Urinary bladder (tissue), 3 donors: ENCODE measurements at regions not wholly inside any gene's neighbourhood (a gene's known extent, or its start where the extent isn't known, plus 50 kb on each side); places are given as distances from the start of the nearest gene placed in this dataset.
"Not testable (repeated sequence)": the region's sequence is repeated elsewhere in the genome, so short reads cannot be mapped to it uniquely, and the experiment has no call there.

Source experiments
- DNase-seq: peaks from one replicate; pipeline ENCODE4 v3.0.0-alpha.2; 2015; ENCODE audit errors: extremely low spot score
- H3K27ac ChIP-seq: one replicate; pipeline ENCODE4 v1.5.1; 2013; ENCODE audit warnings: low read depth, mild to moderate bottlenecking, moderate library complexity
- H3K36me3 ChIP-seq: one replicate; pipeline ENCODE4 v1.6.1; 2013; ENCODE audit warnings: mild to moderate bottlenecking, moderate library complexity; ENCODE audit not compliant: insufficient read depth
- H3K4me1 ChIP-seq: one replicate; pipeline ENCODE4 v1.6.1; 2013; ENCODE audit warnings: mild to moderate bottlenecking, moderate library complexity; ENCODE audit not compliant: insufficient read depth
- H3K4me3 ChIP-seq: one replicate; pipeline ENCODE4 v1.5.1; 2013; ENCODE audit warnings: low read depth, low read length
- WGBS: extraction: QIAGEN DNeasy Blood & Tissue Kit; methylation state at CpG from one replicate; pipeline ENCODE4 v1.1.7; 2013; 5-methylcytosine and 5-hydroxymethylcytosine counted together
- donor health status: healthy with polysubstance abuse.
- donor health status: healthy.

- DNase-seq, result no peak
- no peak overlapping the region for H3K4me3 ChIP-seq
- H3K36me3 ChIP-seq, result no peaks in the 10 kb centered on the region
- peaks cover 2% of the 10 kb centered on the region for H3K4me1 ChIP-seq
- no peak overlapping the region for H3K27ac ChIP-seq
- WGBS, result 43% methylated on average over 1 of the region's 1 CpG
Measured at GRCh38 chr12:67716817-67717216, 68.3 kb downstream of the DYRK2 start.

DNA sequence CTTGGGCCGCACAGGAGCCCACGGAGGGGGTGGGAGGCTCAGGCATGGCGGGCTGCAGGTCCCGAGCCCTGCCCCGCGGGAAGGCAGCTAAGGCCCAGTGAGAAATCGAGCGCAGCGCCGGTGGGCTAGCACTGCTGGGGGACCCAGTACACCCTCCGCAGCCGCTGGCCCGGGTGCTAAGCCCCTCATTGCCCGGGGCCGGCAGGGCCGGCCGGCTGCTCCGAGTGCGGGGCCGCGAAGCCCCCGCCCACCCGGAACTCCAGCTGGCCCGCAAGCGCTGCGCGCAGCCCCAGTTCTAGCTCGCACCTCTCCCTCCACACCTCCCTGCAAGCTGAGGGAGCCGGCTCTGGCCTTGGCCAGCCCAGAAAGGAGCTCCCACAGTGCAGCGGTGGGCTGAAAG, 70.8 kb downstream of the DYRK2 start:
- DNase-seq, H3K4me1 ChIP-seq, H3K4me3 ChIP-seq, H3K27ac ChIP-seq, H3K36me3 ChIP-seq: not testable (repeated sequence)
- WGBS, result 59% methylated on average over 21 of the region's 30 CpGs

- no peaks in the 10 kb centered on the region for H3K36me3 ChIP-seq
- WGBS, result 34% methylated on average over 3 of the region's 3 CpGs
- H3K4me1 ChIP-seq, result no peaks in the 10 kb centered on the region
- H3K4me3 ChIP-seq, result no peak overlapping the region
- H3K27ac ChIP-seq, result no peak overlapping the region
- DNase-seq, result no peak
Measured at GRCh38 chr12:67720351-67720856, 71.9 kb downstream of the DYRK2 start.

DNA sequence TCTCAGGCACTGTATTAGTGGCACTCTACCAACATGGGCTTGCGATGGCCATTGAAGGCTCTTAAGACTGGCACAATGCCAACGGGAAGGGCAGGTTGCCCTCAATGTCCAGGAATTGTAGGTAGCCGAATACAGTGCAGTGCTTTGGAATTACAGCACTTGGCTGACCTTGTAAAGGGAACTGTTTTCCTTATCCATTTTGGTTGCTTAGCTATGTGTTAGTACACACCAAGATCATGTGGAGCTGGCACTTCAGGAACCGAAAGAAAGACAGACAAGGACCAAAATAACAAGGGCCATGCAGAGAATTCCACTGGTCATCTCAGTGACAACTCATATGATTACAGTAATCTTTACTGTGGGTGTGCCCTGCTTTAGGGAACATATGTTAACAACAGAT, 72.7 kb downstream of the DYRK2 start:
- Histone ChIP-seq H3K4me1 (no peaks in the 10 kb centered on the region), H3K36me3 (no peaks in the 10 kb centered on the region), H3K4me3 (no peak overlapping the region), H3K27ac (no peak overlapping the region)
- WGBS, result 37% methylated on average over 4 of the region's 4 CpGs
- DNase-seq, result no peak

DNA sequence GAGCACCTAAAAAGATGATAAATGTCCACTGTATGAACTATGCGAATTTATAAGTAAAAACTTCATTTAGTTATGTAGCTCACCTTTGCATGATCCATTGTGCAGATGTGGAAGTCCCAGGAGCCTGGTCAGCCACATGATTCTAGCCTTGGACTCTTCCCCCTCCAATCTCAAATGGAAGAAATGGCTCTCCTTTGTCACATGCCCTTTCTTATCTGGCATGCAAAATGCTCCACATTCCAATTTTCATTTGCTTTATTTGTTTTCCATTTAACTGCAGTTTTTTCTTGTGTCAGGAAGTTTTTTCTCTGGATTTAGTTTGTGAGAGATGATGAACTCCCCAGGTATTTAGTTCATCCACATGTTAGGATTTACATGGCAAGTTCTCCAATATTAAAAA, 73.8 kb downstream of the DYRK2 start:
- no peak for DNase-seq
- 86% methylated on average over 1 of the region's 1 CpG for WGBS
- no peak overlapping the region for H3K27ac ChIP-seq
- H3K4me1 ChIP-seq, result no peaks in the 10 kb centered on the region
- H3K36me3 ChIP-seq, result no peaks in the 10 kb centered on the region
- H3K4me3 ChIP-seq, result no peak overlapping the region

DNA sequence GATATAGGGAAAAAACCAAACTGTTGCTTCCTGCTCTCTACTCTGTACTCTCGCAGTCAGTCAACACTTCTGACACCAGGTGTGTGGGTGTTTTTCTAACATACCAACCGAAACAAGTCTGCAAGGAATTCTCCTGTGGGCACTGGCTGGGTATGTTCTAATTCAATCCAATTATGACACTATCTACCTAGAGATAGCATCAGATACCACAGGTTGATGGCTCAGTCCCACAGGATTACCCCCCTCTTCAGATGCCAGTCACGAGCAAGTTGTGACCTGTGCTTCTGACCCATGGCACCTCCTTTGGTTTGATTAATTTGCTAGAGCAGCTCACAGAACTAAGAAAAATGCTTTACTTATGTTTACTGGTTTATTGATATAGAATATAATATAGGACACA, 78.3 kb downstream of the DYRK2 start:
- 89% methylated on average over 3 of the region's 3 CpGs for WGBS
- DNase-seq, result no peak
- Histone ChIP-seq H3K36me3 (no peaks in the 10 kb centered on the region), H3K4me3 (no peak overlapping the region), H3K27ac (no peak overlapping the region), H3K4me1 (no peaks in the 10 kb centered on the region)

GRCh38 chr12:67727702-67728666, 79.4 kb downstream of the DYRK2 start:
- H3K4me1 ChIP-seq, result no peaks in the 10 kb centered on the region
- H3K36me3 ChIP-seq, result no peaks in the 10 kb centered on the region
- WGBS, result 61% methylated on average over 6 of the region's 6 CpGs
- no peak for DNase-seq
- no peak overlapping the region for H3K27ac ChIP-seq
- no peak overlapping the region for H3K4me3 ChIP-seq

- DNase-seq, result no peak
- no peak overlapping the region for H3K27ac ChIP-seq
- WGBS, result 97% methylated on average over 4 of the region's 4 CpGs
- no peak overlapping the region for H3K4me3 ChIP-seq
- H3K36me3 ChIP-seq, result no peaks in the 10 kb centered on the region
- no peaks in the 10 kb centered on the region for H3K4me1 ChIP-seq
Measured at GRCh38 chr12:67732857-67733256, 84.3 kb downstream of the DYRK2 start.

DNA sequence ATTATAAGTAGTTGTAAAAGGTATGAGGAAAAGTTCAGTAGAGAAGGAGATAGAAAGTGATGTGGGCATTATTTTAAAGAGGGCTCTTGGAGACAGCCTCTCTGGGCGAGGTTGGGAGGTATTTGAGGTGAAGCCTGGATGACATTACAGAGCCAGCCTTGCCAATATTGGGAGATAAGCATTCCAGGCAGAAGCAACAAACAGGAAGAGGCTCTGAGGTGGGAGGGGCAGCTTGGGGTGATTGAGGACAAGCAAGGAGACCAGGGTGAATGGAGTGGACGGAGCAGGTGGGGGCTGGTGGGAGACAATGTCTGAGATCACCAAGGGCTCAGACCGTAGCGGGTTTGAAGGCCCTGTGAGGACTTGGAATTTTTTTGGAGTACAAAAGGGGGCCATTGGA, 87.3 kb downstream of the DYRK2 start:
- Histone ChIP-seq H3K4me1 (no peaks in the 10 kb centered on the region), H3K27ac (no peak overlapping the region), H3K36me3 (no peaks in the 10 kb centered on the region), H3K4me3 (no peak overlapping the region)
- 82% methylated on average over 4 of the region's 4 CpGs for WGBS
- DNase-seq, result no peak

DNA sequence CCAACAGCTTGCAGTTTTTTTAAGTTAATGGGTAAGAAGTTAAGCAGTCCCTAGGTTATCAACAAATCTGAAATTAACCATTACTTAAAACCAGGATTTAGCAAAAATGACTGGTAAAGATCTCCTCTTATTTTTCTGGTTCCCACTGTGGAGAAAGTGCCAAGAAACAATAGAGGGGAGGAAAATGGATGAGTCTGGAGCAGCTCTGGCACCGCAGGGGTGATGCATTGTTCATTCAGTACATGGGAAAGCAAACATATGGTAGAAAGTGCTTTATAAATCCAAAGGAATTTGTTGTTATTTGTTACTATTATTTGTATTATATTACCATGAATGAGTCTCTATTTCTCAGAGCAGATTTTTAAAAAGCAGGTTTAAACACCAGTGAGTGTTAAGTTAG, 92.2 kb downstream of the DYRK2 start:
- Histone ChIP-seq H3K27ac (no peak overlapping the region), H3K4me3 (no peak overlapping the region), H3K4me1 (no peaks in the 10 kb centered on the region), H3K36me3 (no peaks in the 10 kb centered on the region)
- WGBS, result 85% methylated on average over 1 of the region's 1 CpG
- DNase-seq, result no peak

DNA sequence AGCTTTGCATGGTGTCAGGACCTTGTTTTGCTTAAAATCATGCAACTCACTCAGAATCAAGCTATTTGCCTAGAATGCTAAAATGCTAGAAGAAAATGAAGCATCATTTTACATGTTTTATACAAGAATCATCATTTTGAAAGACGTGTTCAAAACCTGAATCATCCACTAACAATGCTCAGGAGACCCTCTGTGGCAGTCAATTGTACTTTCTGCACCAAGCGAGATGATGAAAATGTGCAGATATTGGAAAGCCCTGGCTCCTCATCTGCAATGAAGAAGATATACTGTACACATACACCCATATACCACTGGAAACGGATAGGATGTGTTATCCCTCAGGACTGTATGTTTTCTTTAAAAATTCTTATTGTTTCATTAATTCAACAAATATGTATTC, 92.7 kb downstream of the DYRK2 start:
- no peak for DNase-seq
- Histone ChIP-seq H3K4me1 (no peaks in the 10 kb centered on the region), H3K36me3 (no peaks in the 10 kb centered on the region), H3K27ac (no peak overlapping the region), H3K4me3 (no peak overlapping the region)
- 93% methylated on average over 3 of the region's 3 CpGs for WGBS

GRCh38 chr12:67742461-67742860, 93.9 kb downstream of the DYRK2 start:
- Histone ChIP-seq H3K4me1 (no peaks in the 10 kb centered on the region), H3K27ac (no peak overlapping the region), H3K4me3 (no peak overlapping the region), H3K36me3 (no peaks in the 10 kb centered on the region)
- no peak for DNase-seq
- WGBS, result 56% methylated on average over 1 of the region's 1 CpG

- Histone ChIP-seq H3K36me3 (no peaks in the 10 kb centered on the region), H3K4me1 (no peaks in the 10 kb centered on the region), H3K27ac (no peak overlapping the region), H3K4me3 (no peak overlapping the region)
- DNase-seq, result no peak
- WGBS, result 87% methylated on average over 2 of the region's 2 CpGs
Measured at GRCh38 chr12:67747869-67748742, 99.6 kb downstream of the DYRK2 start.

- DNase-seq, result no peak
- Histone ChIP-seq H3K4me1 (no peaks in the 10 kb centered on the region), H3K4me3 (no peak overlapping the region), H3K27ac (no peak overlapping the region), H3K36me3 (no peaks in the 10 kb centered on the region)
- WGBS, result 89% methylated on average over 1 of the region's 1 CpG
Measured at GRCh38 chr12:67748743-67749040, 100.1 kb downstream of the DYRK2 start.
